CD14-positive monocyte (primary cell): ENCODE measurements at regions not wholly inside any gene's neighbourhood (a gene's known extent, or its start where the extent isn't known, plus 50 kb on each side); places are given as distances from the start of the nearest gene placed in this dataset.

Experiments used
- DNase-seq, 3 donors: peaks; one replicate each; pipeline ENCODE4 v3.0.0-alpha.2; 2011 to 2022
- H2AFZ ChIP-seq: 2 replicates; pipeline ENCODE4 v1.6.0; 2012; ENCODE audit warnings: mild to moderate bottlenecking, low read depth, low read length, inconsistent platforms; ENCODE audit not compliant: insufficient read depth, poor library complexity, severe bottlenecking
- H3K27ac ChIP-seq, 2 donors: 1 replicate in 1 of 2; 2 replicates in 1 of 2; pipeline ENCODE4 v1.5.1; 2012 to 2013; ENCODE audit warnings: low read length in 2 of 2, control low read depth in 1 of 2, inconsistent platforms in 1 of 2, low read depth in 1 of 2, mild to moderate bottlenecking in 1 of 2
- H3K27me3 ChIP-seq, 2 donors: one replicate each; pipeline versions ENCODE4 v1.6.0 to v1.6.1; 2011 to 2013; ENCODE audit warnings: low read length in 2 of 2; ENCODE audit not compliant: control insufficient read depth in 2 of 2, insufficient read depth in 2 of 2
- H3K36me3 ChIP-seq, 2 donors: replicated peaks in 1 of 2; 1 replicate in 1 of 2; 2 replicates in 1 of 2; pipeline versions ENCODE4 v1.5.1 to v1.6.1; 2012 to 2013; ENCODE audit warnings: low read length in 2 of 2, control low read depth in 1 of 2, inconsistent platforms in 1 of 2, mild to moderate bottlenecking in 1 of 2; ENCODE audit not compliant: insufficient read depth in 2 of 2, control insufficient read depth in 1 of 2
- H3K4me1 ChIP-seq, 2 donors: 1 replicate in 1 of 2; 2 replicates in 1 of 2; pipeline versions ENCODE4 v1.5.1 to v1.6.1; 2012 to 2013; ENCODE audit warnings: low read length in 2 of 2, control low read depth in 1 of 2, inconsistent platforms in 1 of 2, mild to moderate bottlenecking in 1 of 2, moderate library complexity in 1 of 2; ENCODE audit not compliant: insufficient read depth in 2 of 2, control insufficient read depth in 1 of 2
- H3K4me2 ChIP-seq: replicated peaks from 2 replicates; pipeline ENCODE3; 2012; ENCODE audit warnings: low read length, moderate library complexity, mild to moderate bottlenecking; ENCODE audit not compliant: poor library complexity, severe bottlenecking; ENCODE audit errors: extremely low read depth
- H3K4me3 ChIP-seq, 3 experiments: fragments of 200-600 bp in 1 of 3; sonication (generic) in 1 of 3; replicated peaks in 1 of 3; 1 replicate in 2 of 3; 2 replicates in 1 of 3; pipeline ENCODE4 v1.5.1; 2011 to 2013; ENCODE audit warnings: low read length in 3 of 3, mild to moderate bottlenecking in 3 of 3, control low read depth in 2 of 3, low read depth in 2 of 3, inconsistent platforms in 1 of 3, moderate library complexity in 1 of 3
- H3K79me2 ChIP-seq: 2 replicates; pipeline ENCODE4 v1.6.0; 2012; ENCODE audit warnings: mild to moderate bottlenecking, control low read depth, inconsistent platforms, low read length, moderate library complexity; ENCODE audit not compliant: insufficient read depth
- H3K9ac ChIP-seq: 2 replicates; pipeline ENCODE4 v1.6.0; 2017; ENCODE audit warnings: low read length, mild to moderate bottlenecking; ENCODE audit not compliant: insufficient read depth, poor library complexity, severe bottlenecking
- H3K9me3 ChIP-seq, 2 donors: replicated peaks in 1 of 2; 1 replicate in 1 of 2; 2 replicates in 1 of 2; pipeline versions ENCODE4 v1.5.1 to v1.6.1; 2012 to 2013; ENCODE audit warnings: low read length in 2 of 2, control low read depth in 1 of 2; ENCODE audit not compliant: control insufficient read depth in 1 of 2, insufficient read depth in 1 of 2
- H4K20me1 ChIP-seq: 2 replicates; pipeline ENCODE4 v1.6.0; 2012; ENCODE audit warnings: mild to moderate bottlenecking, low read length, control low read depth, moderate library complexity; ENCODE audit not compliant: insufficient read depth
- H3K27ac Mint-ChIP-seq, 7 donors: one replicate each; pipeline ENCODE4 v1.8.0; 2020; ENCODE audit warnings: mild to moderate bottlenecking in 7 of 7, mixed read lengths in 7 of 7, moderate library complexity in 6 of 7, inconsistent platforms in 2 of 7
- H3K27me3 Mint-ChIP-seq, 3 donors: one replicate each; pipeline ENCODE4 v1.8.0; 2021 to 2022; ENCODE audit warnings: low read depth in 3 of 3, mild to moderate bottlenecking in 3 of 3, mixed read lengths in 3 of 3, moderate library complexity in 3 of 3, inconsistent platforms in 1 of 3
- H3K36me3 Mint-ChIP-seq, 2 donors: one replicate each; pipeline ENCODE4 v1.8.0; 2020; ENCODE audit warnings: mixed read lengths in 2 of 2, inconsistent platforms in 1 of 2, mild to moderate bottlenecking in 1 of 2
- H3K4me1 Mint-ChIP-seq: one replicate; pipeline ENCODE4 v1.8.0; 2020; ENCODE audit warnings: mild to moderate bottlenecking, mixed read lengths
- H3K4me3 Mint-ChIP-seq, 2 donors: one replicate each; pipeline ENCODE4 v1.8.0; 2020; ENCODE audit warnings: mild to moderate bottlenecking in 2 of 2, mixed read lengths in 2 of 2, moderate library complexity in 1 of 2
- H3K9me3 Mint-ChIP-seq, 7 donors: one replicate each; pipeline ENCODE4 v1.8.0; 2020 to 2022; ENCODE audit warnings: mixed read lengths in 7 of 7, mild to moderate bottlenecking in 6 of 7, moderate library complexity in 6 of 7, inconsistent platforms in 2 of 7
- WGBS: methylation state at CpG from one replicate; pipeline ENCODE4 v1.1.5; 2013; ENCODE audit warnings: missing lambda C conversion rate; ENCODE audit not compliant: insufficient coverage; 5-methylcytosine and 5-hydroxymethylcytosine counted together
- intact Hi-C, 2 donors: fragments of 100-400 bp; cut with micrococcal nuclease; formaldehyde crosslinking; loops; one replicate each; pipeline versions ENCODE4 v1.15.0 to v1.15.1; 2023
- TF ChIP-seq, protein P1 (sequence below): fragments of 200-600 bp; IDR thresholded peaks from one replicate; pipeline ENCODE4 v1.8.0; 2022; ENCODE audit warnings: antibody characterized with exemption, mild to moderate bottlenecking

DNA sequence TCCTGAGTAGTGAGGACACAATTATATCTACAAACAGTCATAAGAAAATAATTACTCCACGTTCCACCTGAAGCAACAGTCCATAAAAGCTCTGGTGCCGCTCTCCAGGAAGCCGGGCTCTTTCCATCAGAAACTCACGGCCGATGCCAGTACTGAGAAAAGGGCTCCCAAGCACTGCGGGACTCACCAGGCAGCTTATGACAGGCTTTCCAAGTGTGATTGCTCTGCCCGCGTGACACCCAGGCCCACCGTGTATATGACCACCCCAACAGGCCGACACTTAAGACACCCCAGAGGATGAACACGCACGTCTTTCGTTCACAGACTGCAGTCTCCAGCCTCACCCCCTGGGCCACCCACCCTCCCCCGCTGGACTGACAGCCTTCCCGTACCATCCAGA is 199.0 kb downstream of the UQCRFS1 start:
- WGBS: 87% methylated on average over 14 of the region's 15 CpGs

DNA sequence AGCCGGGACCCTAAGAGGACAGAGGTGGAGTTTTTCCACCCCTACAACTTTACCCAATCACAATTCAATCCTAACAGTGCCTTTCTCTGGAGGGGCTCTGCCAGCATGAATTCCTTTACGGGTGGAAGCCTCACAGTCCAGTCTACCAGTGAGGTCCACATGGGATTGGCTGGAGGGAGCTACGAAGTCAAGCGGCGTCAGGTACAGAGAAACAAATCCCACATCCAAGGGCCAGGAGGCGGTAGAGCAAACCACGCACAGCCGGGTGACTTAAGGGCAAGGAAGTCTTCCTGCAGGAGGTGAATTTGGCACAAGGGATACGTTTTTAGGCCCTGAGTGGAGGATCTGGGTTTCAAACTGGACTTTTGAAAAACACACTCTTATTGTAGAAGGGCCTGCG is 199.6 kb downstream of the UQCRFS1 start:
- Mint-ChIP-seq H3K27ac (no peak overlapping the region), H3K36me3 (no peaks in the 10 kb centered on the region), H3K4me1 (no peaks in the 10 kb centered on the region), H3K27me3 (peaks cover 1 to 3% (median 2%) of the 10 kb centered on the region in 3 donors), H3K9me3 (peaks cover 0 to 5% (median 0%) of the 10 kb centered on the region in 7 donors), H3K4me3 (peak overlapping the region in 1 of 2 donors; percentile 42)
- H3K4me1 ChIP-seq: no peaks in the 10 kb centered on the region
- H3K27me3 ChIP-seq: no peaks in the 10 kb centered on the region
- H3K27ac ChIP-seq: no peak overlapping the region
- H3K36me3 ChIP-seq: no peaks in the 10 kb centered on the region
- no peak overlapping the region for H3K4me2 ChIP-seq
- H3K79me2 ChIP-seq: no peaks in the 10 kb centered on the region
- intact Hi-C loops: no loop called here
- H3K9ac ChIP-seq: no peak overlapping the region
- no peak overlapping the region for H3K4me3 ChIP-seq
- no peak overlapping the region for H2AFZ ChIP-seq
- TF ChIP-seq, protein P1, sequence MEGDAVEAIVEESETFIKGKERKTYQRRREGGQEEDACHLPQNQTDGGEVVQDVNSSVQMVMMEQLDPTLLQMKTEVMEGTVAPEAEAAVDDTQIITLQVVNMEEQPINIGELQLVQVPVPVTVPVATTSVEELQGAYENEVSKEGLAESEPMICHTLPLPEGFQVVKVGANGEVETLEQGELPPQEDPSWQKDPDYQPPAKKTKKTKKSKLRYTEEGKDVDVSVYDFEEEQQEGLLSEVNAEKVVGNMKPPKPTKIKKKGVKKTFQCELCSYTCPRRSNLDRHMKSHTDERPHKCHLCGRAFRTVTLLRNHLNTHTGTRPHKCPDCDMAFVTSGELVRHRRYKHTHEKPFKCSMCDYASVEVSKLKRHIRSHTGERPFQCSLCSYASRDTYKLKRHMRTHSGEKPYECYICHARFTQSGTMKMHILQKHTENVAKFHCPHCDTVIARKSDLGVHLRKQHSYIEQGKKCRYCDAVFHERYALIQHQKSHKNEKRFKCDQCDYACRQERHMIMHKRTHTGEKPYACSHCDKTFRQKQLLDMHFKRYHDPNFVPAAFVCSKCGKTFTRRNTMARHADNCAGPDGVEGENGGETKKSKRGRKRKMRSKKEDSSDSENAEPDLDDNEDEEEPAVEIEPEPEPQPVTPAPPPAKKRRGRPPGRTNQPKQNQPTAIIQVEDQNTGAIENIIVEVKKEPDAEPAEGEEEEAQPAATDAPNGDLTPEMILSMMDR: no peak
- WGBS: 57% methylated on average over 4 of the region's 10 CpGs
- H4K20me1 ChIP-seq: no peaks in the 10 kb centered on the region
- no peaks in the 10 kb centered on the region for H3K9me3 ChIP-seq
- no peak for DNase-seq

More for the DNA sequence above, 199.0 kb downstream of the UQCRFS1 start:
- Histone ChIP-seq H3K9ac (no peak overlapping the region), H3K79me2 (no peaks in the 10 kb centered on the region), H4K20me1 (no peaks in the 10 kb centered on the region), H3K4me3 (no peak overlapping the region), H3K36me3 (no peaks in the 10 kb centered on the region), H3K27ac (no peak overlapping the region), H3K9me3 (no peaks in the 10 kb centered on the region), H3K27me3 (no peaks in the 10 kb centered on the region), H3K4me2 (no peak overlapping the region), H2AFZ (no peak overlapping the region), H3K4me1 (no peaks in the 10 kb centered on the region)
- DNase-seq: no peak
- Mint-ChIP-seq H3K4me1 (no peaks in the 10 kb centered on the region), H3K9me3 (peaks cover 0 to 2% (median 0%) of the 10 kb centered on the region in 7 donors), H3K36me3 (no peaks in the 10 kb centered on the region), H3K4me3 (no peak overlapping the region), H3K27me3 (peaks cover 0 to 5% (median 3%) of the 10 kb centered on the region in 3 donors), H3K27ac (no peak overlapping the region)
- intact Hi-C loops: no loop called here
- TF ChIP-seq, protein P1: no peak
